GM18907 (cell line): ENCODE measurements at regions not wholly inside any gene's neighbourhood (a gene's known extent, or its start where the extent isn't known, plus 50 kb on each side); places are given as distances from the start of the nearest gene placed in this dataset.

ENCODE experiments used
- ATAC-seq: cut with Tn5 transposase; IDR thresholded peaks from one replicate; pipeline ENCODE4 v1.9.1; 2021; ENCODE audit warnings: mild to moderate bottlenecking, moderate library complexity; ENCODE audit not compliant: unreplicated experiment

DNA sequence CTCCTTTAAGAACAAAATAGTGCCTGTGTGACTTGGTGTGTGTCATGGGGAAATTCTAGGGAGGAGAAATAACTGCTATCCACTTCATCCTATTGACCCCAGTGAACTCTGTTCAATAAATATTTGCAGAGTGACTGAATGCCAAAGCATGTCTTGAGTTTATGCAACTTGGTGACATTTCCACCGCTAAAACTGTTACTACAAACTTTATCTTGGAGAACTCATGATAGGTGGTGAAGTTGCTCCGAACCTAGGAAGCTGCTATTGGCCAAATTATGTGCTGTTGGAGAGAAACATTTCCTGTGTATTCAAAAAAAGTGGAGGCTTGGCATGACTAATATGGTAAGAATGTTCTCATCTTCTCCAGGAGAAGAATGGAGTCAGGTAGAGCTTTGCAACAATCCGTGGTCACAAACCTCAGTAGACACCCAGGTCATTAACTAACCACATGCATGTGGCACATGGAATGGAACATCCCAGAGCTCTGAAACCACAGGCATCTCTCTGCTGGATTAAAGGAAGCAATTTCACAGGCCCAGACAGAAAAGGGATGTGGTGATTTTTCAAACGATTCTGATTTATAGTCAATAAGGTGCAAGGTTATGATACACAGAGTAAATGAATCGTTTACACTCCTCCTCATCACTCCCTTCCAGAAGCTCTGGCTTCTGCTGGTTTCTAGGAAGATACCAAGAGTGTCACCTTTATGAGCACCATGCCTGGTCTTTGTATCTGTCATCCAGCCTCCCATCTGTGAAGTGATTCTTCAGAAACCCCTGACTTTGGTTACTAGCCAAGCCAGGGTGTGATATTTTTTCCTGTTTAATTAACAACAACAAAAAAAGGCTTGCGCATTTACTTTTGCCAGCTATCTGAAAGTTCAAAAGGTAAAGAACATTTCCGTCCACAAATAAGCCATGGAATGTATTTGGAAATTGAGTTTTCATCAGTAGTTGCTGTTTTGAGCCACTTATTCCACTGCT is 361.1 kb downstream of the TGFB2 start:
- no peak for ATAC-seq

DNA sequence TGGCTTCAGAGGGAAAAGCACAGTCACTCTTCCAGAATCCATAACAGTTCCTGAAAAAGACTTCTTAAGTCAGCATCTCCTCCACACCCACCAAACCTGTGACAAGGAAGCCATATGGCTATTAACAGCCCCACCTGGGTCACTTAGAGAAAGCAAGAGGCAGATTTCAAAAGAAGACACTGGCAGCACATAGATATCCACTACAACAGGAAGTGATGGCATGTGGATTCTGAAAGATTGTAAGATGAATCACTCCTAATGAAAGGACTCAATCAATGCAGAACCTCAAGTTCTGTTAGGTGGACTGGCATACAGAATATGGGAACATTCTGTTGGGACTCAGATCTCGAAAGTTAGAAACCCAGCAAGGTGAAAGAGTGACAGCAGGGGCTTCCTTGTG is 365.9 kb downstream of the TGFB2 start:
- ATAC-seq: no peak

DNA sequence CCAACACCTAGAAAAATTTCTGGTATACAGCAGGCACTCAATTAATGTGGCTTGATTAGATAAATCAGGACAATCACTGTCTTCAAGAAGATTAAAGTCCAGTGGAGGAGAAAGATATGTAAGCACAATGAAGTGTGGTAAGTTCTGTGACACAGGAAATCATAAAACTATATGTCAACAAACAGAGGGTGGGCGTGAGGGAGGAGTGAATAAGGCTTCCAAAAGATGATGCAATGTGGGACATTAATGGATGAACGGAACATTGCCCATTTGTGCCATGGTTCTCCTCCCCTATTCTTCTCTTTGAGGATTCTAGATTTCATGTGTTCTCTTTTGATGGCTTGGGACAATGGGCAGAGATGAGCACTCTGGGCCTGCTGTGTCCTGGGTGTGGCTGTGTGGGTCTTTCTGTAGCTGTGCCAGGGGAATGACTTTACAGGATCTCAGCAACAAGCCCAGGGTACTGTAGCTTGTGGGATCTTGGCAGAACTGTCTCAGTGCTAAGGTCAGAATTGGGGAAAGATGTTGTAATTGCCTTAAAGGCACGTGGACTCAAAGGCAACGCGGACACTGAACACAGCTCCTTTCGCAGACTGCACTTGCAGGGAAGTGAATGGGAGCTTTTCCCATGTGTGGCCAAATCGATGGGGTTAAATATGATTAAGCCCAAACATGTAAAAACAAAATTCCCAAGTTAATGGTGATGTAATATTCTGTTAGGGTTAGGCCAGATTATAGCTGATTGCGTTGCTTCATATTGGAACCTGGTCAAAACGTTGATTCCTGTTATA is 366.9 kb downstream of the TGFB2 start:
- ATAC-seq: no peak

DNA sequence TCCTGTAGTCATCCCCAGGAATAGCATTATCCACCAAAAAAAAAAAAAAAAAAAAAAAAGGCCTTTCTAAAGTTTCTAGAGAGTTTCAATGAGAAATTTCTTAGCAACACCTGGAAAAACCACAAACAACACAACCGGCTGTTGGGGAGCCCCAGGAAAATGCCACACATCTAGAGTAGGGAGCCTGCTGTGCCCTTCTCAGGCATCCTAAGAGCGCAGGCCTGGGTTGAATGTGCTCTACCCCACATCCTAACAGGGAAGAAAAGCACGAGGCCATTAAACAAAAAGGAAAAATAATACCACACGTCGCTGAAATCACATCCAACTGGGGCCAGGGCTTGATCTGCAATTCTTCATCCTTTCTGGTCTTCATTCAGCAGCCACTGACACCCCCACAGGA is 367.5 kb downstream of the TGFB2 start:
- ATAC-seq: no peak

DNA sequence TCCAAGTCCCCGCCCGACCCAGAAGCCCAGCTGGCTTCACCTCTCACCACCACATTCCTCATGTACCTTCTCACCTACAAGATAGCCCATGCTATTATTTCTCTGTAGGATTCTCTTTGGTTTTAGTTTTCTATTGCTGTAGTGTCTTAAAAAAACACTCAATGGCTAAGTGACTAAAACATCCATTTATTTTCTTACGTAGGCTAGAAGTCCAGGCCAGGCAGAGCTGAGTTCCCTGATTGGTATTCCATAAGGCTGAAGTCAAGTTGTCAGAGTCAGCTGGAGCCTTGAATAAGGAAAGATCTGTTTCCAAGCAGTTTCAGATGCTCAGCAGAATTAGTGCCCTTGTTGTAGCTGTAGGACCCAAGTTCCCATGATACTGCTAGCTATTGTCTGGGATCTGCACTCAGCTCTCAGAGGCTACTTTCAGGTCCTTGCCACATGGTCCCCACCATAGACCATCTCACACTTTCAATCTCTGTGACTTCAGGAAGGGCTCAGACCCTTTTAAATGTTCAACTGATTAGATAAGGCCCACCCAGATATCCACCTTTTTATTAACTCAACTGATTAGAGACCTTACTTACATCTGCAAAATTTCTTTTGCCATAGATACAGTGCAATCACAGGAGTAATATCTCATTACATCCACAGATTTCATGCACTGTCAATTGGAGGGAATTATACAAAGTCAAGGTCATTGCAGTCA is 371.0 kb downstream of the TGFB2 start:
- ATAC-seq: no peak

DNA sequence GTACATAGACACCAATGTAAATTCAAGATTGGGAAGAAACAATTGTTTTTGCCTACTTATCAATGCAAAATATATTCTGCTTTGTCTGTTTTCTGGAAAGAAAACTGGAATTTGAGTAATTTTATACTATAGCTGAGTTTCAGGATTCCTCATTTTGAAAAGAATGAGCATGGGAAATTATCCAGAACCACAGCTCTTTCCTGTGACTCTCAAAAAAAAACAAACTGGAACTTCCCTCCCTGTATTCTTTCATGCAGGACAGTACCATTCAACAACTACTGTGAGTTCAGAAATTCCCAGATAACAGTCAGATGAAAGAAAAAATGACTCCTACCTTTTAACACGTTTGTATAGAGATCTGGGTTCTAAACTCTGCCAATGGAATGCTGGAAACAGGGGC is 372.4 kb downstream of the TGFB2 start:
- ATAC-seq: no peak

DNA sequence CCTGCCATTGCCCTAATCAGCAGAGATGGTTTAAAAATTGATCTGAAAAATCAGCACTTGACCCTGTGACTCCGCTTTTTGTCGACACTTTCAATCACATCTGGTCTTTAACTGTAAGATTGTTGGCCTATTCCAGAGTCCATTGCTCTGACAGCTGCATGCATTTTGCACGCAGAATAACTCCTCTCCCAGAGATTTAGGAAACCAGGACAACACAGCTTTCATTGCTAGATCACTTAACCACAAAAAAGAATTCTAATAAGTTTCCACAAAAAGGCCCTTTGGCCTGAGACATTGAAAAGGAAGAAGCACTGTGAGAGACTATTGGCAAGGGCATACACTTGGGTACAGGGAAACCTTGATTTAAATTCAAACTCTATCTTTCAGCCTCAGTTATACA is 373.1 kb downstream of the TGFB2 start:
- ATAC-seq: no peak

DNA sequence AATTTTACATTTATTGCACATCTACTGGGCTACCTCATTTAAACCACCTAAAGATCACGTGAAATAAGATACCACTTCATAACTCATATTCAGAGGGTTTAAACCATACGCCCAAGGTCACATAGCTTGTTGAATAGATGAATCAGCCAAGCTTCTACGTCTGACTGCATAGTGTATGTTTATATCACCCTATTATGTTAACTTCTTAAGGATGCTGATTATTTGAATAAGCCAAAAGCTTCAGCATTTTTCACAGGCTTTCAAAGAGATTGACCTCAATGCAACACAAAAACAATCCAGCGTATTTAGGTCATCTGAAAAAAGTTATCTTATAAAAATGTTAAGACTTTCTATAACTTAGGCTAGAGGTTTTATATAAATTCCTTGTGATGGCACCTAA is 373.8 kb downstream of the TGFB2 start:
- ATAC-seq: no peak

DNA sequence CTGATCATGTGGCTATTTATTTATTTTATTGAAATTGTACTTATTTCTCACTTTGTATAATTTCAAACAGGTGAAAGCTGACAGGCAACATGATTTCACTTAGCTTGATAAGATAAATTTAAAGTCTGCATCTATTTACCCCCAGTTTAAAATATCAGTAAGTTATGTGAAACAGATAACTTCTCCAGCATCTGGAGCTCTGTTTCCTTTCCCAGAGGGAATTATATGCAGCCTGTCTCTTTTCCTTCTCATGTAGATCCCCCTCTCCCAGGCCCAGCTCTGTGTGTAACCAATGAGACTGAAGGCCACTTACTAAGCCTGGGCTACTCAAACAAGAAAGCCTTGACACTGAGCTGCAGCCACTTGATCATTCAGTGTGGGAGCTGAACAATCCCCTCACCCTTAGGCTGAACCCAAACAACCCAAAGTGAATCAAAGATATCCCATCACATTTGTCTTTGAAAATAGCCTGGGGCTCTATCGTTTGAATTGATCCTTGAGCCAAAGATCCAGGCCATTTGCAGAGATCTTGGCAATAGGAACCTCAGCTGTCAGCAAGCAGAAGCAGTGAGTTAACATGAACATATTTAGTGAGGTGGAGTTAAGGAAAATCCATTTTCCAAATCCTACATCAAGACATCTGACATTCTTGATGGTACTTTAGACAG is 383.9 kb downstream of the TGFB2 start:
- no peak for ATAC-seq

DNA sequence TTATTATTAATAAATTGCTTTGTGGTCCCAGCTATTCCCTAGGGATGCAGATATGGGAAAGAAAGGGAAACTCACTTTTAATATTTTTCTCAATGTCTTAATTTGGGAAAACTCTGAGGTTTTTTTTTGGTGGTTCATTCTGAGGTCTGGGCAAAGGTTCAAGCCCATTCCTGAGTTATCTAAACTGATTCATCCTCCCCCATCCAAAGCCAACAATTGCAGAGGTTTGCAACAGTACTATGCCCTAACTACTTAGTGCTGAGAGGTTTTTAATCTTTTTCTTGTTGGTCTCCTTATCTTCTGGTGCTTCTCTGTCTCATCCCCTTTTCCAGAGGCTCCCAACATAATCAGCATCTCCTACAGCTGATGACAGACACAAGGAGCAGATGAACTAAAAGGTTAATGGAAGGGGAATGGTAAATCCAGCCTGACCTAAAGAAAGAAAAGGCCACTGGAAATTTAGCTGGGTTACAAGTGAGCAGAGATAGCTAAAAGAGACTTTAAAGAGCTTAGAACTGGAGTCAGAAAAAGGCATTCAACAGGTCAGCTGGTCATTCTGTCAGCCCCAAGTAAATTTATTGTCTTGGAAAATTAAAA is 390.4 kb downstream of the TGFB2 start:
- no peak for ATAC-seq

DNA sequence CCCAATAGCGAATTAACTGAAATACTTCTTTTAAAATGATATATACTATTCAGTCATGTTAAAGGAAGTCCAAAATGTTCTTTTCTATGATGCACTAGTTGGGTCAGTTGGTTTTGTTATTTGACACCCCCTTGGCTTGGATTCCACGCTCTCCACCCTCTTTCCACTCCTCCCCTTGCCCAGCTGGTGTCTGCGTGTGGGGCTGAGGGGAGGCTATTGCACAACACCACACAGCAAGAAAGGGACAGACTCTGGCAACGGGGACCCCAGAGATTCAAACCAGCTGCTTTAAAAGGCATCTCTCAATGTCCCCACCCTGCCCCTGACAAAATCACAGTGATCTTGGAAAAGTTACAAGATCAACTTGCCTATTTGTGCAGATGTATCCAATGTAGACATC is 394.3 kb downstream of the TGFB2 start:
- no peak for ATAC-seq

DNA sequence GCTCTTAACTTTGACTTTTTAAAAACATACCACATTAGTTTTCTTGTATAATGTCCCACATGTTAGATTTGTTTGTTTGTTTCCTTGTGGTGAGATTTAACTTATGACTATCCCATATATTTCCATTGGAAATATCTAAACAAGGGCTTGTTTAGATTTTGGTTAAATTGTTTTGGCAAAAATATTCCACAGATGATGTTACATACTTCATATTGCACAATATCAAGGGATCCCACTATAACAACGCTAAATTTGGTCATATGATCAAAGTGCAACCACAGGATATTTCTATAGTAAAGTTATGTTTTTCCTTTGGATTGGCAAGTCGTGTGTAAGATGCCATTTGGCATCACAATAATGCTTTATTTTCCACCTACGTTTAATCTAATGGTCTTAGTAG is 396.7 kb downstream of the TGFB2 start:
- no peak for ATAC-seq

DNA sequence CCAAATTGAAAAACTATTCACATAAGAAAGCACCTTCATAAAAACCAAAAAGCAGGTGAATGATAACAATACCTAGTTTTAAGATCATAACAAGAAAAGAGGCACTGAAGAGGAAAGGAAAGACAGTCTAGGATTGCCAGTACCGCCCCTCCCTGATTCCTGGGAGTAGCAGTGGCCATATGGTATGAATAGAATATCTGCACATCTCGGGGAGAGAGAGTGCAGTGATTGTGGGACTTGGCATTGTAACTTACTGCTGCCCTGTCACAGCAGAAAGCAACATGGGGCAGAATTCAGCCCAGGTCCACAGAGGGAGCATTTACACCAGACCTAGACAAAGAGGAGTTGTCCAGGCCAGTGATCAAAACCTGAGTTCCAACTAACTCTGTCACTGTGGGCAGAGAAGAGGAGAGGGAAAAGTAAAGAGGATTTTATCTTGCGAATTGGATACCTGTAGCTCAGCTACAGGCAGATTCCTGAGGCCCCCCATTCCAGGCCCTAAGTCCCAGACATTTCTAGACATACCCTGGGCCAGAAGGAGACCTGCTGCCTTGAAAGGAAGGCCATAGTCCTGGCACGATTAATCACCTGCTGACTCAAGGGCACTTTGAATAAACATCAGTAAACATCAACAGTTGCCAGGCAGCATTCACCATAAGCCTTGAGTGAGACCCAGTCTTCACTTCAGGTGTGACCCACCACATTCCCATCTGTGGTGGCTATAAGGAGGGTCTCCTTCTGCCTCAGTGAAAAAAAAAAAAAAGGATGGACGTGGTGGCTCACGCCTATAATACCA is 397.5 kb downstream of the TGFB2 start:
- ATAC-seq: no peak

DNA sequence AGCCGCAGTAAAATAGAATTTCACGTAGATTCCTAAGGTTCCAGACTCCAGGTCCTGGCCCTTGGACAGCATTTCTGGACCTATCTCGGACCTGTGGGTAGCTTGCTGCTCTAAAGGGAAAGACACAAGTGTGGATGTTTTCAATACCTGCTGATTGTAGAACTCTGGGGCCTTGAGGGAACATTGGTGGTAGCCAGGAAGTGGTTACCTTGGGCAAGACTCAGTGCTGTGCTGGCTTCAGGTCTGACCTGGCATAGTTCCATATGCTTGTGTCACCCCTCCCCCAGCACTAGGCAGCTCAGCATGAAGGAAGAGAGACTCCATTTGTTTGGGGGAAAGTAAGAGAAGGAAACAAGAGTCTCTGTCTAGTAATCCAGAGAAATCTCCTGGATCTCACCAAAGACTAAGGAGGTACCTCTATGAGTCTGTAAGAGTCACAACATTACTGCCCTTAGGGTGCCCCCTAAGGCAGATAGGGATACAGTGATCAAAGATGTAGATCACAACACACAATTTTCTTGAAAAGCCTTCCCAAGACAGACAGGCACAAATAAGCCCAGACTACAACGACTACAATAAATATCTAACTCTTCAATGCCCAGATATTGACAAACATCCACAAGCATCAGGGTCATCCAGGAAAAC is 398.8 kb downstream of the TGFB2 start:
- ATAC-seq: no peak

DNA sequence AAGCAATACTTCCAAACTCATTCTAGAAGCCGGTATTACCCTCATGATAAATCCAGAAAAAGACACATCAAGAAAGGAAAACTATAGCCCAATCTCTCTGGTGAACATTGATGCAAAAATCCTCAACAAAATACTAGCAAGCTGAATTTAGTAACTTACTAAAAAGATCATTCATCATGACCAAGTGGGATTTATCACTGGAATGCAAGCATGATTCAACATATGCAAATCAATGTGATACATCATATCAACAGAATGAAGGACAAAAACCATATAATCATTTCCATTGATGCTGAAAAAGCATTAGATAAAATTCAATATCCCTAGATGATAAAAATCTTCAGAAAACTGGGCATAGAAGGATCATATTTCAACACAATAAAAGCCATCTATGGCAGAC is 402.9 kb downstream of the TGFB2 start:
- ATAC-seq: no peak

DNA sequence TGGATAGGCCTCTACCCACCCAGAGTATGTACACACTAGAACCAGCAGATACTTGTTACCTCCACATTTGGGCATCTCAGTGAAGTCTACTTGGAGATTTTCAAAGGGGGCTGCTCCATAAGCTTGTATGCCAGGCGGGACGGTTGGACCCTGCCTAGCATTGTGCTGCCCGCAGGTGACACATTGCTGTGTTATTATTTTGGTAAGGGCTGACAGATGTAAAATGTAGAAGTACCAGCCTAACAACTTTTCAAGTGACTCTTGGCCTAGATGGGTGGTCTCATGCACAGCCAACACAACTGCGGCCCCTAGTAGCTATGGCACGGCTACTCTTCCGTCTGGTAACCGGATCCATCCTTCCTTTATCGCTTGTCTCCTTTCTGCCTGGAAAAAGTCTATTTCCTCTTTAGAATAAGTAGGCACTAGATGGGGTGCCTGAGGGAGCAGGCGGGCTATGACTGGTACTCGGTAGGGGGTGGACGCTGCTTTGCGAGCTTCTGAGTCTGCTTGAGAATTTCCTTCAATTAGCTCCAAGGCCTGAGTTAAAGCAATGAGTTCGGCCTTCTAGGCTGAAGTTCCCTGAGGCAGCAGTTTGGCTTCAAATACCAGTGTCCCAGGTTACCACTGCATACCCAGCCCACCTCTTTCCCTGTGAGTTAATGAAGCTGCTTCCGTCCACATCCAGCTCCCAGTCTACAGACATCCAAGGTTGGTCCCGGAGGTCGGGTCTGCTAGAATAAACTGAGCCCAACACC is 405.3 kb downstream of the TGFB2 start:
- no peak for ATAC-seq

DNA sequence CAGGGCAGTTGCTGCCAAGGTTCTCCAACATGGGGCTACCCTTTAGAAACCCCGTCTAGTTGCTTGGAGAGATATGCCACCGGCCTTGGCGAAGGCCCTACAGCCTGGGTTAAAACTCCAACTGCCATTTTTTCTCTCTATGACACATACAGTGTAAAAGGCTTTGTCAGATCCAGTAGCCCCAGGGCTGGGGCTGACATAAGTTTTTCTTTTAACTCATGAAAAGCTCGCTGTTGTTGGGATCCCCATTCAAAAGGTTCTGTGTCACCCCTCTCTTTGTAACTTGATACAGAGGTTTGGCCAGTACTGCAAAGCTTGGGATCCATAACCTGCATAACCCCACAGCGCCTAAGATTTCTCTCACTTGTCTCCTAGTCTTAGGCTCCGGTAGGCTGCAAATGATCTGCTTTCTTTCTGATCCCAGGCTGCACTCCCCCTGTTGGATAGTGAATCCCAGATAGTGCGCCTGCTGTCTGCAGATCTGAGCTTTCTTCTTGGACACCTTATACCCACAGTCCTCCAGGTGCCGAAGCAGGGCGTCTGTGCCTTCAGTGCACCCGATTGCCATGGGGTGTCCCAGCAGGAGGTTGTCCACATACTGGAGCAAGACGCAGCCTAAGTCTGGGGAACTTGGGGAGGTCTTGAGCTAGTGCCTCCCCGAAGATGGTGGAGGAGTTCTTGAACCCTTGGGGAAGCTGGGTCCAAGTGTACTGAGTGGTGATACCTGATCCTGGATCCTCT is 406.2 kb downstream of the TGFB2 start:
- no peak for ATAC-seq

DNA sequence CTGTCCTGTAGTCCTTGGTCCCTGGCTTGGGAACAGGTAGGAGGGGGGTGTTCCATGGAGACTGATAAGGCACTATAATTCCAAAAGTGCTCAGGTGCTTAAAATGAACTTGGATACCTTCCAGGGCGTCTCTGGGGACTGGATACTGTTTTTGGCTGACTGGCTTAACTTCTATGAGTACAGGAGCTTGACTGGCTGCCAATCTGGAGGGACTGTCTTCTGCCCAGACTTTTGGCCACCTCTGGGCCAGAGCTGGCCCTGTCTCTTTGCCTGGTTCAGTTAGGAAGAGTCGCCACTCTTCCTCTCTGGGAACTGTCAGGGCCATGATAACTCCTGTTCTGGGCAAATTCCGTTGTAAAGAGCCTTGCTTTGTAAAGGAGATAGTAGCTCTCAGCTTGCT is 407.0 kb downstream of the TGFB2 start:
- ATAC-seq: no peak
